Trophoblast cell (in vitro differentiated cells and primary cell): ENCODE measurements at regions not wholly inside any gene's neighbourhood (a gene's known extent, or its start where the extent isn't known, plus 50 kb on each side); places are given as distances from the start of the nearest gene placed in this dataset.

Experiments used
- DNase-seq, 2 donors: peaks; one replicate each; pipeline ENCODE4 v3.0.0-alpha.2; 2016
- H2AFZ ChIP-seq: 2 replicates; pipeline ENCODE4 v1.6.1; 2013; ENCODE audit warnings: low read length, moderate library complexity, mild to moderate bottlenecking; ENCODE audit not compliant: insufficient read depth, poor library complexity
- H2AK5ac ChIP-seq: 2 replicates; pipeline ENCODE4 v1.6.1; 2013; ENCODE audit warnings: mild to moderate bottlenecking, low read length
- H2BK120ac ChIP-seq: 2 replicates; pipeline ENCODE4 v1.6.1; 2013; ENCODE audit warnings: low read length, mild to moderate bottlenecking, moderate library complexity; ENCODE audit not compliant: insufficient read depth, poor library complexity
- H2BK12ac ChIP-seq: 2 replicates; pipeline ENCODE4 v1.6.1; 2013; ENCODE audit warnings: mild to moderate bottlenecking, low read length, moderate library complexity
- H2BK5ac ChIP-seq: 2 replicates; pipeline ENCODE4 v1.6.1; 2013; ENCODE audit warnings: low read length, low read depth, moderate library complexity, mild to moderate bottlenecking; ENCODE audit not compliant: poor library complexity
- H3K14ac ChIP-seq: 2 replicates; pipeline ENCODE4 v1.6.1; 2013; ENCODE audit warnings: mild to moderate bottlenecking, low read length
- H3K18ac ChIP-seq: 2 replicates; pipeline ENCODE4 v1.6.1; 2013; ENCODE audit warnings: mild to moderate bottlenecking, low read length
- H3K23ac ChIP-seq: 2 replicates; pipeline ENCODE4 v1.6.1; 2013; ENCODE audit warnings: low read length
- H3K27ac ChIP-seq: 2 replicates; pipeline ENCODE4 v1.5.1; 2013; ENCODE audit warnings: low read depth, mild to moderate bottlenecking, inconsistent platforms, low read length, moderate library complexity
- H3K27me3 ChIP-seq: 2 replicates; pipeline ENCODE4 v1.6.1; 2013; ENCODE audit warnings: inconsistent platforms, mild to moderate bottlenecking, low read length, moderate library complexity; ENCODE audit not compliant: insufficient read depth
- H3K36me3 ChIP-seq, 2 experiments: 1 replicate in 1 of 2; 2 replicates in 1 of 2; pipeline ENCODE4 v1.6.1; 2013; ENCODE audit warnings: low read length in 2 of 2, mild to moderate bottlenecking in 2 of 2, moderate library complexity in 1 of 2; ENCODE audit not compliant: insufficient read depth in 2 of 2, control insufficient read depth in 1 of 2
- H3K4ac ChIP-seq: 2 replicates; pipeline ENCODE4 v1.6.1; 2013; ENCODE audit warnings: low read depth, mild to moderate bottlenecking, low read length, moderate library complexity
- H3K4me1 ChIP-seq, 2 experiments: 1 replicate in 1 of 2; 2 replicates in 1 of 2; pipeline ENCODE4 v1.6.1; 2013; ENCODE audit warnings: low read length in 2 of 2, mild to moderate bottlenecking in 2 of 2, moderate library complexity in 1 of 2; ENCODE audit not compliant: insufficient read depth in 2 of 2, control insufficient read depth in 1 of 2
- H3K4me2 ChIP-seq: 2 replicates; pipeline ENCODE4 v1.6.1; 2013; ENCODE audit warnings: inconsistent platforms, mild to moderate bottlenecking, low read length, moderate library complexity
- H3K4me3 ChIP-seq: 2 replicates; pipeline ENCODE4 v1.5.1; 2013; ENCODE audit warnings: mild to moderate bottlenecking, low read depth, low read length, inconsistent platforms
- H3K79me1 ChIP-seq: one replicate; pipeline ENCODE4 v1.6.1; 2013; ENCODE audit warnings: low read length
- H3K79me2 ChIP-seq: 2 replicates; pipeline ENCODE4 v1.6.1; 2013; ENCODE audit warnings: low read length, mild to moderate bottlenecking; ENCODE audit not compliant: control insufficient read depth, insufficient read depth, poor library complexity
- H3K9ac ChIP-seq: 2 replicates; pipeline ENCODE4 v1.6.1; 2013; ENCODE audit warnings: mild to moderate bottlenecking, low read length
- H3K9me3 ChIP-seq: 2 replicates; pipeline ENCODE4 v1.6.1; 2013; ENCODE audit warnings: low read depth, mild to moderate bottlenecking, control low read depth, inconsistent platforms, low read length; ENCODE audit not compliant: insufficient read depth
- H4K12ac ChIP-seq: 2 replicates; pipeline ENCODE4 v1.6.1; 2013; ENCODE audit warnings: low read depth, mild to moderate bottlenecking, low read length, moderate library complexity
- H4K8ac ChIP-seq: 2 replicates; pipeline ENCODE4 v1.6.1; 2013; ENCODE audit warnings: low read depth, mild to moderate bottlenecking, low read length, moderate library complexity
- H4K91ac ChIP-seq: one replicate; pipeline ENCODE4 v1.6.1; 2013; ENCODE audit warnings: low read depth, mild to moderate bottlenecking, low read length, moderate library complexity
- WGBS: extraction: QIAGEN DNeasy Blood & Tissue Kit; methylation state at CpG from one replicate; pipeline ENCODE4 v1.1.7; 2013; ENCODE audit warnings: missing lambda C conversion rate; ENCODE audit not compliant: insufficient read length, insufficient coverage; ENCODE audit errors: extremely low coverage; 5-methylcytosine and 5-hydroxymethylcytosine counted together

DNA sequence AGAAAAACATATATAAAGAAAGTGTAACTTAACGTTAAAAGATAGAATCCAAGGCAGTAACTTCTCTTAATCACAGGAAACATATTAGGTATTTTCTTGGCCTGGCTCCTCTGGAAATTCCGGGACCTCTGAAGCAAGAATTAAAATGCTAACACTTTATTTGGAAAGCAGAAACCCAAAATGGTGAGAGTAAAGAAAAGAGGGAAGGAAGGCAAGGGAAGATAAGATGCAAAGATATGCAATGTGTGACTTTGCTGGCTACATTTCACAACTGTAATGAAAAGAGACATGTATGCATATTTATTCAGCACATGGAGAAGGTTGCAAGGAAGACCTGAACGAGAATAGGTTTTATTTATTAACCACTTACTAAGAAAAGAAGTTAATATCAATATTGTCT is 372.5 kb downstream of the TBL1XR1 start:
- H3K4me3 ChIP-seq: no peak overlapping the region
- no peaks in the 10 kb centered on the region for H3K9me3 ChIP-seq
- H3K27ac ChIP-seq: no peak overlapping the region
- H3K4me1 ChIP-seq: no peaks in the 10 kb centered on the region
- no peaks in the 10 kb centered on the region for H3K36me3 ChIP-seq
- no CpG with 5 or more reads among the region's 3 CpGs for WGBS
- no peak overlapping the region for H2BK12ac ChIP-seq
- no peak overlapping the region for H2BK120ac ChIP-seq
- H3K79me2 ChIP-seq: no peaks in the 10 kb centered on the region
- H3K4me2 ChIP-seq: no peak overlapping the region
- no peak overlapping the region for H3K14ac ChIP-seq
- no peak overlapping the region for H2BK5ac ChIP-seq
- no peak overlapping the region for H2AFZ ChIP-seq
- H4K12ac ChIP-seq: no peak overlapping the region
- H3K9ac ChIP-seq: no peak overlapping the region
- no peak overlapping the region for H3K4ac ChIP-seq
- no peak overlapping the region for H2AK5ac ChIP-seq
- no peaks in the 10 kb centered on the region for H3K79me1 ChIP-seq
- H4K8ac ChIP-seq: no peak overlapping the region
- H3K27me3 ChIP-seq: no peaks in the 10 kb centered on the region
- no peak overlapping the region for H3K18ac ChIP-seq
- no peak for DNase-seq
- H3K23ac ChIP-seq: no peak overlapping the region
- H4K91ac ChIP-seq: no peak overlapping the region

DNA sequence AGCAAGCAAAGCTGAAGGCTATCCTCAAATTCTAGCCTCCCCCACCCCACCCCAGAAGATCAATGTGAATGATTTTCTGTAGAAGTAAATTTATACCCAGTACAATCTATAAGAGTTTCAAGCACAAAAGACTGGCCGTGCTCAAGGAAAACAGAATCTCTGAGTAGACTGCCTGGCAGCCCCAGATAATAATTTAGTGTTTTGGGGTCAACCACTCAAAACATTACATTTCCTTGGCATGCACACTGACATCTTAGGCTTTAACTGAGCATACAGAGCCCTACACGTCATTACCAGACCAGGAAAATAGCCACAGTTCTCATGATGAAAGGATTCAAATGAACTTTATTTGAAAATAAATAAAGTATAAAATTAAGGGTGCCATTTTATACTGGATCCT is 376.5 kb downstream of the TBL1XR1 start:
- H2BK120ac ChIP-seq: no peak overlapping the region
- H3K4me1 ChIP-seq: no peaks in the 10 kb centered on the region
- no peak overlapping the region for H4K91ac ChIP-seq
- H3K9ac ChIP-seq: no peak overlapping the region
- H2BK5ac ChIP-seq: no peak overlapping the region
- no peak overlapping the region for H3K23ac ChIP-seq
- no peak overlapping the region for H2BK12ac ChIP-seq
- H3K79me1 ChIP-seq: no peaks in the 10 kb centered on the region
- H3K4ac ChIP-seq: no peak overlapping the region
- no peak overlapping the region for H3K27ac ChIP-seq
- H4K8ac ChIP-seq: no peak overlapping the region
- H3K14ac ChIP-seq: no peak overlapping the region
- H3K79me2 ChIP-seq: no peaks in the 10 kb centered on the region
- no peaks in the 10 kb centered on the region for H3K9me3 ChIP-seq
- no peak overlapping the region for H3K4me2 ChIP-seq
- H3K36me3 ChIP-seq: no peaks in the 10 kb centered on the region
- WGBS: no CpG with 5 or more reads among the region's 2 CpGs
- H2AFZ ChIP-seq: no peak overlapping the region
- no peak overlapping the region for H3K4me3 ChIP-seq
- no peak for DNase-seq
- H3K27me3 ChIP-seq: no peaks in the 10 kb centered on the region
- H4K12ac ChIP-seq: no peak overlapping the region
- H2AK5ac ChIP-seq: no peak overlapping the region
- no peak overlapping the region for H3K18ac ChIP-seq

DNA sequence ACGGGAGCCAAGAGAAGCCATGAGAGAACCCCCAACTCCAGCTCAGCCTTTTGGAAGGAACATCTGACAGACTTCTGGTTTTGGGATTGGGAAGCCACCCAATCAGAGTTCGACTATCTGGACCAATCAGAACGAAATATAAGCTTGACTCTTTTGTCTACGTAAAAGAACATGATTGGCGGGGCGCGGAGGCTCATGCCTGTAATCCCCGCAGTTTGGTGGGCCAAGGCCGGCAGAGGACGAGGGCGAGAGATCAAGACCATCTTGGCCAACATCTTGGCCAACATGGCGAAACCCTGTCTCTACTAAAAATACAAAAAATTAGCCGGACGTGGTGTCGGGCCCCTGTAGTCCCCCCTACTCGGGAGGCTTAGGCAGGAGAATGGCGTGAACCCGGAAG is 380.3 kb downstream of the TBL1XR1 start:
- Histone ChIP-seq H3K36me3 (no peaks in the 10 kb centered on the region), H2AFZ (no peak overlapping the region), H3K18ac (no peak overlapping the region), H3K14ac (no peak overlapping the region), H3K23ac (no peak overlapping the region), H3K4ac (no peak overlapping the region), H3K4me2 (no peak overlapping the region), H2AK5ac (no peak overlapping the region), H3K27ac (no peak overlapping the region), H2BK12ac (no peak overlapping the region), H4K12ac (no peak overlapping the region), H3K4me1 (no peaks in the 10 kb centered on the region), H2BK120ac (no peak overlapping the region), H3K79me1 (no peaks in the 10 kb centered on the region), H2BK5ac (no peak overlapping the region), H3K79me2 (no peaks in the 10 kb centered on the region), H4K91ac (no peak overlapping the region), H3K4me3 (no peak overlapping the region), H3K9ac (no peak overlapping the region), H3K27me3 (no peaks in the 10 kb centered on the region), H3K9me3 (no peaks in the 10 kb centered on the region), H4K8ac (no peak overlapping the region)
- WGBS: no CpG with 5 or more reads among the region's 18 CpGs
- DNase-seq: no peak

DNA sequence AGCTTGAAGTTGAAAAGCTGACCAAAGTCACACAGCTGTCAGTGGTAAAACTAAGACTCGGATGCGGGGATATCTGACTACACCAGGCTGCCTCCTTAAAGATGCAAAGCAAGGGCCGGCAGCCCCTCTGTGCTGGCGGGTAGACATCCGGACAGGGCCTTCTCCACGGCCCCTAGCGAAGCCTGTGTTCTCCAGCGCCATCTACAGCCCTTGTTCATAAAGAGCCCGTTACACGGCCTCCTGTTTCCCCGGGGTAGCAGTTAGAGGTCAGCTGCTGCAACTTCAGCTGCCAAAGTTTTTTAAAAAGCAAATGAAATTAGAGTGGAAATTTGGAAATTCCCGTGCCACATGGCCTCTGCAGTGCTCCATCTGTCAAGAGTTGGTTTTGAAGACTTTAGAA is 383.0 kb downstream of the TBL1XR1 start:
- no peaks in the 10 kb centered on the region for H3K27me3 ChIP-seq
- H2AK5ac ChIP-seq: no peak overlapping the region
- no peak overlapping the region for H3K14ac ChIP-seq
- H3K4ac ChIP-seq: no peak overlapping the region
- no peaks in the 10 kb centered on the region for H3K9me3 ChIP-seq
- H3K4me2 ChIP-seq: no peak overlapping the region
- no peak overlapping the region for H2BK12ac ChIP-seq
- no peak overlapping the region for H3K4me3 ChIP-seq
- H4K8ac ChIP-seq: peak overlapping the region; percentile 10
- H4K91ac ChIP-seq: no peak overlapping the region
- no peak overlapping the region for H2AFZ ChIP-seq
- H4K12ac ChIP-seq: no peak overlapping the region
- no peaks in the 10 kb centered on the region for H3K36me3 ChIP-seq
- no peaks in the 10 kb centered on the region for H3K4me1 ChIP-seq
- no peak overlapping the region for H3K18ac ChIP-seq
- H3K79me2 ChIP-seq: no peaks in the 10 kb centered on the region
- no peak overlapping the region for H3K9ac ChIP-seq
- peak; percentile 44 to 69 for DNase-seq
- no peak overlapping the region for H3K27ac ChIP-seq
- no CpG with 5 or more reads among the region's 12 CpGs for WGBS
- no peaks in the 10 kb centered on the region for H3K79me1 ChIP-seq
- no peak overlapping the region for H2BK120ac ChIP-seq
- no peak overlapping the region for H2BK5ac ChIP-seq
- H3K23ac ChIP-seq: no peak overlapping the region
